ENCODE measurements at regions not wholly inside any gene's neighbourhood (a gene's known extent, or its start where the extent isn't known, plus 50 kb on each side); places are given as distances from the start of the nearest gene placed in this dataset.

- intact Hi-C loops (cut with DNase I) = no loop called here
- peak in 1 of 42 donors; percentile 33 for DNase-seq
Observed at GRCh38 chr1:113217447-113218208, 144.6 kb downstream of the LRIG2 start.

DNA sequence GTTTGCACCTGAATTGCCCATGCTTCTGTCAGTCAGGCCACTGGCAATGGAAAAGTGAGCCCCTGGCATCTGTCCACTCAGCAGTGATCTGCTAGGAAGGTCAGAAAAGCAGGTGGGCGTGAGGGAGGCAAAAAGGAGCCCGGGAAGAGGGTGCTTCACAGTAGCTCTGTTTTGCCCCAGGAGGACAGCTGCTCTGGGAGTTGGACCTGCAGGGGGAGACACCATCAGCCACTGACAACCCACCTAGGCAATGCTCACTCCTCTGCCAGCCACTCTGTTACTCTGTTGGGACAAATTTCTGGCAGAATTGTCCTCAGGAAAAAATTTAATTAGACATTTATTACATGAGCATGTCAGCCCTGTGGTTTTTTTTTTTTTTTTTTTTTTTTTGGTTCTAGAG lies 146.4 kb downstream of the LRIG2 start:
- intact Hi-C loops (cut with DNase I) = no loop called here
- peak in 1 of 42 donors; percentile 37 for DNase-seq

DNA sequence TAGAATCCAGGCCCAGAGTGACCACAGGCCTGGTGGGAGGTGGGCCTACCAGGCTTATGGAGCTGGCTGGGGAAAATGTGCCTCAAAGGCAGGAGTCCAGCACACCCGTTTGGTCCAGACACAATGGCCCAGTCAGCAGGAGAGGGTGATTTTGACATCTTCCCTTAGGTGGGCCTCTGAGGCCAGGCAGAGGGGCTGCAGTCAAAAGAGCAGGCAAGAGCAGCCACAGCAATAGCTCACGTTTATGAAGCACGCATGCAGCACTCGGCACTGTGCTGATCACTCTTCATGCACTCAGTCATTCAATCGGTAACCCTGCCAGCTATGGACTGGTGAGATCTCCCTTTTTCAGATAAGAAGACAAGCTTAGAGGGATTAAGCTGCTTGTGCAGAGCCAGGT lies 146.8 kb downstream of the LRIG2 start:
- intact Hi-C loops (cut with DNase I) = no loop called here
- peak in 1 of 42 donors; percentile 35 for DNase-seq

GRCh38 chr1:113223040-113223439 lies 150.0 kb downstream of the LRIG2 start:
- intact Hi-C loops (cut with DNase I) = no loop called here
- no peak for DNase-seq

DNA sequence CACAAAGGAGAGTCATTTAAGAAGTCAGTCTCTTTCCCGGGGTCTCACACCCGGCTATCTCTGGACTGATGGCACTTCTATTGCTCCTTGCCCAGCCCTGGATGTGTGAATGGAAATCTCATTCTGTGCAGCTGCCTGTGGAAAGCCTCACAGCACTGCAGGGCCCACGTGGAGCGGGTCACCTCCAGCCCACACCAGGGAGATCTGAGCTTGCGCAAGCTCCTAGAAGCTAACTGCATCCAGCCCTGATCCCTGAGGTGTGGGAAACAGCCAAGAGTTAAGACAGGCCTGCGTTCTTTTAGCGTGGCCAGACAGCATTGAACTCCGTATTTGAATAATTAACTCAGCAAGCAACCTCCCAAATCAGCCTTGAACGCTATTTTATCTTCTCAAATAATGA lies 150.5 kb downstream of the LRIG2 start:
- DNase-seq = peak in 1 of 42 donors; percentile 16
- intact Hi-C loops (cut with DNase I) = no loop called here

- intact Hi-C loops (cut with DNase I) = no loop called here
- peak in 4 of 42 donors; percentile 3 to 53 (median 24) for DNase-seq
Observed at GRCh38 chr1:113226148-113226547, 153.2 kb downstream of the LRIG2 start.

DNA sequence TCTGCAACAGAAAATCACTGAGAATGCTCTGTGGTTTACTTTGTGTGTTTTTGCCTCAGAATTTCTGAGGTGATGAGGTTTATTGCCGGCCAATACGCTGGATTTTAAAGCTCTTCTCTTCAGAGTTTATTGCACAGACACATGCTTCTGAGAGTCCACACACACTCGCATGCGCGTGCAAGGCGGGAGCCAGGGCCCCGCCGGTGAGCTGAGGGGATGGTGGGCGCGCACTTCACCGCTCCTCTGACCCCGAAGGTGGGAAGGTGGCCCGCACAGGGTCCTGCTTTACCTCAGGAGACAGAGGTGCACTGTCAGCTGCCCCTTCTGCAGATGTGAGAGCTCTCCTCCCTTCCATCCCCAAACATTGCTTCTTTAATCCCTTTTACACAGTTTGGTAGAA lies 158.4 kb upstream of the MAGI3 start:
- no peak for DNase-seq
- intact Hi-C loops (cut with DNase I) = no loop called here

- intact Hi-C loops (cut with DNase I) = no loop called here
- DNase-seq = no peak
Observed at GRCh38 chr1:113233441-113233840, 156.9 kb upstream of the MAGI3 start.

DNA sequence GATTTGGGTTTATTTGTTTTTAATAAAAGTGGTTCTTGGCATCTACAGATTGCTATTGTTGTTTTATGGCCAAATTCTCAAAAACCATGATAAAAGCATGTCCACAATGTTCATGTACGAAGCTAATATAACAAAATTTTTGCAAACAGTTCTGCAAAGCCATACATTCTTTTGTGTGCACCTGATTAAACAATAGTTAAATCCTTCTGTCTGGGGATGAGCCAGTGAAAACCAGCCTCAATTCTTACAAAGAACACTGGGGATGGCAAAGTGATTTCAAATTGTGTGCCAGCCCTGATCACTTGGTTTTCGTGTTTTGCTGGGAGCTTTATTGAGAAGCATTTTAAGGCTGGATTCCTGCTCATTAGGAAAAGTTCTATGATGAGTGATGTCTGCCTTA lies 149.1 kb upstream of the MAGI3 start:
- intact Hi-C loops (cut with DNase I) = no loop called here

GRCh38 chr1:113242481-113242880 lies 147.8 kb upstream of the MAGI3 start:
- intact Hi-C loops (cut with DNase I) = no loop called here
- DNase-seq = no peak

More for the DNA sequence above, 149.1 kb upstream of the MAGI3 start:
- no peak for DNase-seq

DNA sequence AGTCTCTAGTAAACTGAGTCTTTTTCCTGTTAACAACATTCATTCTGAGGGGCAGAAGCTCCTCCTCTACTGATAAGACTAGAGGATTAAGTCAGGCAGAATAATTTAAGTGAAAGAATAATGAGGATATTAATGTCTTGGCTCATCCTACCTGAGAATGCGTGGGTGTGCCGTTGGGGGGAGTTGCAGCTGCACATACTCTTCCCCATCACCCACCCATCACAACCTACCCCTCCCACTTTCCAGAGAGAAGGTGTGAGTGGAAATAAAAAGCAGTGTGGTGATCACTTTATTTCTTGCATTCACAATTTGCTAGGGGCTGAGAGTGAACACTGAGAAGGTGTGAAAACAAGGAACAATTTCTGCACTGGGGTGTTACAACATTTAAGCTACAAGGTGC lies 146.8 kb upstream of the MAGI3 start:
- peak in 14 of 42 donors; percentile 8 to 63 (median 22) for DNase-seq
- intact Hi-C loops (cut with DNase I) = no loop called here

DNA sequence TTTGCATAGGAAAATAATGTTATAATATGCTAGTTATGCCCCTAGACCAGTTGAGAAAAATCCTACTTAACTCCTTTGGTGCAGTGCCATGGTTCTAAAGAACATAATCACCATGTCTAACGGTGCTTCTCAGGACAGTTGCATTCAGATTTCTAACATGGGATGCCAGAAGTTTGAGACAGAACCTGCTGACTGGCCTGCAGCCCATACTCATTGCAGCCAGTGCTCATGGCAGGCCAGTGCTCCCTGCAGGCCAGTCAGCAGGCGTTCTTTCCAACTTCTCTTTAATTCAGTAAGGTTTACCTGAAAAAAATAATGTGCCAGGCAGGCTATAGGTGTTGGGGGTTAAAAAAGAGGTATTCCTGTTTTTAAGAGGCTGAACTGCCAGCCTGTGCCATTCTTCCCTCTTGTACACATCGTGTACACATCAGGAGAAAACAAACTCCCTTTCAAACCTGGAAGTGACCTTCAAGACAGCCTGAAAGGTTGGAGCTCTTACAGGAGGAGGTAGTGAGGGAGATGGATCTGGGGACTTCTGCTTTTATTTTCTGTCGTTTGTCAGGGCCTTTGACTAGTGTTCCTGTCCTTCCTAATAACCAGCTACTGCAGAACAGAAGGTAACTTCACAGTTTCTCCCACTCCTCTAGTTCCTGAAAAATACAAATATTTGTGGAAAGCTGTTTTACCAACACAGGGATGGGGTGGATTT lies 146.0 kb upstream of the MAGI3 start:
- intact Hi-C loops (cut with DNase I) = no loop called here
- DNase-seq = no peak

DNA sequence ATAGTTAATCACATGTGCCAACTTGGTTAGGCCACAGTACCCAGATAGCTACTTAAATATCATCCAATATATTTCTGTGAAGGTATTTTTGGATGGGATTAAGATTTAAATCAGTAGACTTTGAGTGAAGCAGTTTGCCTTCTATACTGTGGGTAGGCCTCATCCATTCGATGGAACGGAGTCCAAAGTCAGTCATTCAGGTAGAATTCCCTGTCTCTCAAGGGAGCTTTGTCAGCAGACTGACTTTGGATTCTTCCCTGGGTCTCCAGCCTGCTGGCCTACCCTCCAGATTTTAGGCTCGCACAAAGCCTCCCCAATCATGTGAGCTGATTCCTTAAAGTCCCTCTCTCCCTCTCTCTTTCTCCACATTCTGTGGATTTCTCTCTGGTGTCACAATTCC lies 145.1 kb upstream of the MAGI3 start:
- intact Hi-C loops (cut with DNase I) = no loop called here
- no peak for DNase-seq

DNA sequence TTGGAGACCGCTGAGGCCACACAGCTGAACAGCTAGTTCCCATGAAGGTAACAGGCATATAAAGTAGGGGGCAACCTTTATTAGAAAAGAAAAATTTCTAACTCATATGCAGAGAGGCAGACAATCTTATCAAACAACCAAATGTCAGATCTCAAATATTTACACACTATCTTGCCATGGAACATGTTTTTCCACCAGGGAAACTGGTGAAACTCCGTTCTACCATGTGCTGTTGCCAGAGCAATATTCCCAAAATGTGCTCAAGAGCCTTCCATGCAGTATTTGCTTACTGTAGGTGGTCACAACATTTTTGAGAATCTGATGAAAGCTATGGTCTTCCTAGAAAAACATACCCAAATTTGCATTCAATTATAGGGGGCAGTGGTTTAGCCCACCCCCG lies 143.4 kb upstream of the MAGI3 start:
- intact Hi-C loops (cut with DNase I) = no loop called here
- no peak for DNase-seq

GRCh38 chr1:113247355-113247754 lies 143.0 kb upstream of the MAGI3 start:
- intact Hi-C loops (cut with DNase I) = no loop called here
- DNase-seq = no peak

DNA sequence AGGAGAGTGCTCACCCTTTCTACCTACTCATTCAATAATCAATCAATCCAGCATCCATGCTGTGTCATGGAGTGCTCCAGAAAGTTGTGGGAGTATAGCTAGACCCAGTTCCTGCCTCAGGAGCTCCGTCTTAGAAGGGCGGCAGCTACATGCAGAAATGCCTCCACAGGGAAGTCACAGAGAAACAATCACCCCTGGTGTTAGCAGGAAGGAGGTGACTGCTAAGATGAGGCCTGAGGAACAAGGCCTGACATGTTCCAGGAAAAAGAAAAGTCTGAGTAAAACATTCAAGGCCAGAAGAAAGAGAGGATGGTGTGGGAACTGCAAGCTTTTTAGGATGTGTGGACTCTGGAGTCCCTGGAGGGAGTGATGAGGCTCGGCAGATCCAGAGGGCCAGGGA lies 142.5 kb upstream of the MAGI3 start:
- intact Hi-C loops (cut with DNase I) = no loop called here
- DNase-seq = no peak

GRCh38 chr1:113248494-113248893 lies 141.8 kb upstream of the MAGI3 start:
- DNase-seq = no peak
- intact Hi-C loops (cut with DNase I) = no loop called here

DNA sequence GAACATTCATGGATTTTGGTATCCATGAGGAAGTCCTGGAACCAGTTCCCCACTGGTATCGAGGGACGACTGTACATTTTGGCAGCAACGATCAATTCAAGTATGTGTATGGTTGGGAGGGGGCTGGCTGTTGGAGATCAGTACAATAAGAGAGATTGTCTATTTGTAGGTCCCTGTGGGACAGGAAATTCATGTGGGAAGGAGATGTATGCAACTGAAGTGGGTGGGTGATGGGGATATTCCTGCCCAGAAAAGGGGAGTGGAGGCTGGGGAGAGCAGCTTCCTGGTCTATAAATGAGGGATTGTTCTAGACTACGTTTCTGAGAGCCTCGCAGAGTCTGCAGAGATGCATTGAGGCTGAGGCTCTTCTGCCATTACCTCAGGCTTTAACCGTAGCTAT lies 140.2 kb upstream of the MAGI3 start:
- intact Hi-C loops (cut with DNase I) = no loop called here
- DNase-seq = no peak

GRCh38 chr1:113252166-113252565 lies 138.1 kb upstream of the MAGI3 start:
- DNase-seq = no peak
- intact Hi-C loops (cut with DNase I) = no loop called here

- no peak for DNase-seq
- intact Hi-C loops (cut with DNase I) = no loop called here
Observed at GRCh38 chr1:113253187-113253586, 137.1 kb upstream of the MAGI3 start.

GRCh38 chr1:113253590-113253989 lies 136.7 kb upstream of the MAGI3 start:
- DNase-seq = no peak
- intact Hi-C loops (cut with DNase I) = no loop called here
